HG03159 (cell line): ENCODE measurements at regions not wholly inside any gene's neighbourhood (a gene's known extent, or its start where the extent isn't known, plus 50 kb on each side); places are given as distances from the start of the nearest gene placed in this dataset.

Experiments
- ATAC-seq: cut with Tn5 transposase; IDR thresholded peaks from one replicate; pipeline ENCODE4 v1.9.1; 2021; ENCODE audit warnings: mild to moderate bottlenecking, moderate library complexity; ENCODE audit not compliant: unreplicated experiment

DNA sequence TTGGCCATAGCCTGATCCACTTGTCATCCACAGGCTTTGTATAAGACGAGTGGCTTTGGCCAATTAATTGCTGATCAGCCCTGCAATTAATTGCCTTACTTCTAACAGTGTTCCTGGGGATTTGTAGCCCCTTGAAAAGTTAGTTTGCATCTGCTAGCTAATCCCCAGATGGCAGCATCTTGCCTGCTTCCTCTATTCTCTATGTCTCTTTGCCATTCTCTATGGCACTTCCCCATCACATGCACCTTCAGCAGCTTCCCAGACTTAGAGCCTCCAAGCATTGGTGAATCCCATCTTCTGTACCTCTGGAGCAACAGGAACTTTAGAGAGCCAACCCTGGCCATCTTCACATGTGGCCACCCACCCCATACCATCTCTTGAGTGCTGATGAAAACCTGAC lies 197.0 kb upstream of the DMAC1 start:
- no peak for ATAC-seq

DNA sequence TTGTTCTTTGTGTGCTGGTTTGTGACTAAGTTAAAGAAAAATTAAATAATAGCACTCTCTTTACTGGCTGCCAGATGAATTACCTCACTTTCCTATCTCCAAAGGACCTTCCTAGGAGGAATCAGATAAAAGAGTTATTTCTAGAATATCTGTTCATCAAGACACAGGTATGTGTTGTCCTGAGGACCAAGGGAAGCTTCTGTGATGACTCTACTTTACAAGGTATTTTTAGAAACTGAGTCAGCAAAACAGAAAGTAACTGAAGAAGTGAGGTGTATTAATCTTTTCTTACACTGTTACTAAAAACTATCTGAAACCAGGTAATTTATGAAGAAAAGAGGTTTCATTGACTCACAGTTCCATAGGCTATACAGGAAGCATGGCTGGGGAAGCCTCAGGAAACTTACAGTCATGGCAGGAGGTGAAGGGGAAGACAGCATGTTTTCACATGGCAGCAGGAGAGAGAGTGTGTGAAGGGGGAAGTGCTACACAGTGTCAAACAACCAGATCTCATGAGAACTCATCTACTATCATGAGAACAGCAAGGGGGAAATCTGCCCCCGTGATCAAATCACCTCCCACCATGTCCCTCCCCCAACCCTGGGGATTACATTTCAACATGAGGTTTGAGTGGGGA lies 189.2 kb upstream of the DMAC1 start:
- no peak for ATAC-seq

DNA sequence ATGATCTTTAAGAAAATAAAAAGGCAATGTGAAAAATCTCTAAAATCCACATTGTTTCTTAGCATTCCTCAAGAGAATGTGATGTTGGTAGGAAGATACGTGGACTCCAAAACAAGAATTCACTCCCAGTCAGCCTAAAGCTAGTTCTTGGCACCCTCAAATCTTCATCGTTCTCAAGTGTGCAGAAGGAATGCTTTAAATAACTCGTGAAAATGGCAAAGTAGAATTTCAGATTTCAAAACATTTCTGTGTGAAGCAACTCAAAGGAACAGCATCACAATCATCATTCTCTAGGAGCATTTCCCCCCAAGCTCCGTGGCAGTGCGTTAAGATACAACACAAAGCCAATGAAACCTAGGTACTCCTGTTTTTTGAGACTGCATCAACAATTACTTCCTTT lies 185.1 kb upstream of the DMAC1 start:
- no peak for ATAC-seq

DNA sequence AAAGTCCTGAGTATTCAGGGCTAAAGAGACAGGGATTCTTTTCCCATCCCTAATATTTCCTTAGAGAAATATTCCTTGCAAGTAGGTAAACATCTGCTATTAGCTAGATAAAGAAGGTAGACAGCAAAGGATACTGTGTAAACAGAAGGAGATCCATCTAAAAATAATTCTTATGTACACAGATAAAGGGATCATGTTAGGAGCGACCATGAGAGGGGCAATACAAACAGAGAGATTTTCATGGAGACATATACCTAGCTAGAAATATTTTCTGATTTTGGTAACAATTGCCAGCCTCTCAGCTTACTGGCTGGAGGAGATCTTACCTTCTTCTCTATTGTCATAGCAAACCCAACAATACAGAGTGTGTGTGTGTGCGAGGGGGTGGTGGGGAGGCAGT lies 184.6 kb upstream of the DMAC1 start:
- no peak for ATAC-seq

- no peak for ATAC-seq
Observed at GRCh38 chr9:7983490-7983889, 183.9 kb upstream of the DMAC1 start.

GRCh38 chr9:7982907-7983306 lies 183.3 kb upstream of the DMAC1 start:
- ATAC-seq, result no peak

DNA sequence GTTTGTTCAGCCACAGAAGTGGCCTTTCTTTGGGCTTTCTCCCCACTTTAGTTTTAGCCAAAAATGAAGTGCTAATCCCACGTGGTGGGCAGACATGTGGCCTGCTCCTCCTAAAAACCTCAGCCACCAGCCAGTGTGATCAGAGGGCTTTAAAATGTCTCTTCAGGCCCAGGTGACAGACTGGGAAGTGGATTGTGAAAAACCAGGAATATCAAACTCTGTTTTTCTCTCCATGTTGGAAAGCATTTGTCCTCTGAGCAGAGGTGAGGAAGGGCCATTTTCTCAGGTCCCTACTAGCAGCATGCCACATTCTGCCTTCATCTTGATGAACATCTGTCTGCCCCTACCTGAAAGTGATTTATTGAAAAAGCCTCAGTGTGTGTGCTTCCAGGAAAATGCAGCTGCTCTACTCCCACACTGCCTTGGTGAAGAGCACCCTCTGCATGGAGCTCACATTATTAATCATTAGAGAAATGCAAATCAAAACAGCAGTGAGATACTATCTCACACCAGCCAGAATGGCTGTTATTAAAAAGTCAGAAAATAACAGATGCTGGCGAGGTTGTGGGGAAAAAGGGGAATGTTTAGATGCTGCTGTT lies 181.2 kb upstream of the DMAC1 start:
- no peak for ATAC-seq

DNA sequence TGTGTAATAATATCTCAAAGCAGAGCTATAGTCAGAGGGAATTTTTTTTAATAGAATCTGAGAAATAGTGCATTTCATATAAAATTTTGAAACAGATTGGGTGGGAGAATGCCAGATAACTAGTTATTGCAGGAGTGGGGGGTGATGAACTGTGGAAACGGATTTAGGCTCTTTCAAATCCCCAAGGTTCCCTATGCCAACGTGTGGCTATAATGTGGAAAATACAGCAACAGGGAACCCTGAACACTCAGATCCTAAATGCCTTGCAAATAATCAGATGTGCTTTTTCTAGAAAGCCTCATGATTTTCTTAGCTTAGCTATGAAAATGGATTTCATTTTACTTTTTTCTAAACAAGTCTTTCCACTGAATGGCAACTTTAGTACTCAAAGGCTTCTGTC lies 180.5 kb upstream of the DMAC1 start:
- no peak for ATAC-seq

GRCh38 chr9:7979611-7980010 lies 180.0 kb upstream of the DMAC1 start:
- ATAC-seq, result no peak

GRCh38 chr9:7977586-7977985 lies 178.0 kb upstream of the DMAC1 start:
- no peak for ATAC-seq

DNA sequence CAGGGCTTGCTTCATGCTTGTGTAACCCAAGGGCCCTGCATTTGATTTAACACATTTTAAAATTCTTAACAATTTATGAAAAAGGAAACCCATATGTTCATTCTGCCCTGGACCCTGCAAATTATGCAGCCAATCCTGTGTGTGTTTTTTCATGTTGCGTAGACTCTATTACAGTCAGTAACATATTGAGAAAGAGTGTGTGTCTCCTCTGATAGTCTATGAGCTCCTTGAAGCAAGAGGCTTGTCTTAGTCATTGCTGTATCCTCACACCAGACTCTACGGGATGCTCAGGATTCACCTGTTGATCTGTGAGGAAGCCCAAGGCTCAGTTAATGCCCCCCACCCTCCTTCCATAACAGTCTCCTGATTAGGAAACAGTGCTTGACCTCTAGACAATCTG lies 177.3 kb upstream of the DMAC1 start:
- peak; percentile 4 for ATAC-seq

DNA sequence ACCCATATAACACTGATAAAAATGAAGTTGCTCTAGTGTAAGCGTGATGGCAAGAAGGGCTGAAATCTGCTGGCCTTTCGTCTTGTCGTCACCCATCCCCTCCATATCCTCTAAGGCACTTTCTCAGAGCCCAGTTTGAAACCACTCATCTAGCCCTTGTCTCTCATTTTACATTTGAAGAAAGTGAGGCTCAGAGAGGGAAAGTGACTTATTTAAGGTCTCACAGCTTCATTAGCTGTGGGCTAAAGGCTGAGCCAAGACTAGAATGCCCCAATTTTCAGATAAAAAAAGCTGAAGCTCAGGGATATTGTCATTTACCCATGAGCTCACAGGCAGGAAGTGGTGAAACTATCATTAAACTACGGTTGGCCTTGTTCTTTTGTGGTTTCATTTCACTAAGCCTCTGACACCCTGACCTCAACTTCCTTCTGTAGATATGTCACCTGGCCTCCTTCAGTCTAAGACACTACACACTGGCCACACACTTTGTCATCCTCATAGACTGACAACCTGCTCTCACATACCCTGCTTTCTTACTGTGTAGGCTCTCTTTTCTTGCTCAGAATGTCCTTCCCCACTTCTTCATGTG lies 176.7 kb upstream of the DMAC1 start:
- ATAC-seq, result peak; percentile 98

DNA sequence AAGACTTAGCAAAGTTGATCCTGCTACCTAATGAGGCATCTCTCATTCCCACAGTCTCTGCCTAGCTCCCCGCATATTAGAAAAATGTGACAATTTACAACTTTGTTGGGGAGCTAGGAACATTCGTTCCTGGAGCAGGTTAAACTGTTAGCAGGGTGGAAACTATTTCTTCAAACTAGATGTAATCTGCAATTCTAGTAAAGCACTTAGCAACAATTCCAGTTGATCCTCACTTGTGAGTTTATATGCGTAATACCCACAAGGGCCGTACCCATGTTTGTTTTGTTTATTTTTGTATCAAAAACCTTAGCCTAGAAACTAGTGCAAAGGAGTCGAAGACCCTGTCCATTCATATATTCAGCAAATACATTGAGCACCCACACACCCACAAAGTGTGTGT lies 175.8 kb upstream of the DMAC1 start:
- ATAC-seq, result no peak

DNA sequence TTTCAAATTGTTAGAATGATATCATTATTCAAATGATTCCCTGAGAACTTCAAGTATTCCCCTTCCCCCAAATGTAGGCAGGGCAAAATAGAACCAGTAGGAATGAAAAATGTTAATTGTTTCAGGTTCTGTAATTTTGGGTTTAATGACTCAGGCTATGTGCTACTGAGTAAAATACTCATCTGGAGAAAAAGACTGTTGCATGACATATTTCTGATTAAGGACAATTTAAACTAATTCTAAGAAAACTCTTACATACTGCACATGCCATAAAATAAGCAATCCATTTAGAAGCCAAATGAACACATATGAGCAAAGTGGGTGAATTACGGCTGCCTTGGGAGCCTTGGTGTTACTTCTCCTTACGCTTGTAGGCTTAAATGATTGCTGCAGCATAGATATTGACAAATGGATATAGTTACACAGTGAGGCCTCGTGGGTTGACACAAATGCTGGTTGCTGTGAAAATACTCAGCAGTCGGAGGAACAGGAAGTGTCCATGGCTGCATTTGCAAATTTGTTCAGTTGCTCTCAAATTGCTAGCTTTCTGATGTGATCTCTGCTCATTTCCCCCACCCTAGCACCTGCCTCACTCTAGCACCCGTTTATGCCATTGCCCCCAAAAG lies 174.9 kb upstream of the DMAC1 start:
- peak; percentile 31 for ATAC-seq

DNA sequence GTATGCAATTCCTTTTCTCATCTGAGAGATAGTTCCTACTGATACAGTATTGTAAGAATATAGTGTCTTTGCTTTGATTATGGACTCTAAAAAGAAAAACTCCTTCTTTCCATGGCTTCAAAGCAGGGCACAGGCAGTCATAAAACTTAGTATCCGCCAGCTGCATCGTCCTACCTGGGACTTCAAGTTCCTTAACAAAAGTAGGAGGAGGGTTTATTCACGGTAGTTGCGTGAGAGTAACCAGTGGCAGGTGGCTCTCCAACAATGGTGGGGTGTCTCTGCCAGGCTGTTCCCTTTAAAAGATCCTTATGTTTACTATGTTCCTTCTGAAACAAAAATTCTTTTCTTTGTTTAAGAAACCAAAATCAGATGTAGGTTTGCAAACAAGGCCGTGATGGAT lies 173.5 kb upstream of the DMAC1 start:
- ATAC-seq, result no peak

DNA sequence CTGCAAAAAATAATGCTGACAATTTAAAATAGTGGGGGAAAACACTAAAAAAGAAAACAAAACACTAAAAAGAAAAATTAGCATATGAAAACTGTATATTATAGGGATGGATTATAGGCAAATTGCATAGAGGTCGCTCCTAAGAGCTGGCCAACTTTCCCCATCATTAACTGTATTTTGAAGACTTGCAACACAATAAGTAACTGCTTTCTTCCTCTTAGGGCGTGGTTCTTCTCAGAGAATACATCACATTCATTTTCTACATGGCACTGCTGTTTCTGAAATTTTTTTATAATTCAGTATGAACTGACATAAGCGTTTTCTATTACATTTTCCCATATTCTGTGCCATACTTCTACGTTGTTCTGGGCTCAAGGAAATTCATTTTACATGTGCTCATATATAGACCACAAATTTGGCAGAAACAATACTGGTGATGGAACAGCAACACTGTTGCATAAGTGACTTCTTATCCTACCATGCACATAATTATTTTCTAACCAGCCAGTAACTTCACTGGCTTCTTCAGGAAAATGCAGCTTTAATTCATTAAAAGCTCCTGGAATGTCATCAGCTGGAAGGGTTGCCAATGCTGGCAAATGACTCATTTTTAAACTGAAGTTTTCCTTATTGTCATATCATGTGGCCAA lies 171.2 kb upstream of the DMAC1 start:
- ATAC-seq, result no peak

- ATAC-seq, result no peak
Observed at GRCh38 chr9:7968687-7969086, 169.1 kb upstream of the DMAC1 start.

- ATAC-seq, result no peak
Observed at GRCh38 chr9:7967851-7968250, 168.3 kb upstream of the DMAC1 start.

- no peak for ATAC-seq
Observed at GRCh38 chr9:7967093-7967827, 167.7 kb upstream of the DMAC1 start.

GRCh38 chr9:7965063-7965462 lies 165.5 kb upstream of the DMAC1 start:
- no peak for ATAC-seq

DNA sequence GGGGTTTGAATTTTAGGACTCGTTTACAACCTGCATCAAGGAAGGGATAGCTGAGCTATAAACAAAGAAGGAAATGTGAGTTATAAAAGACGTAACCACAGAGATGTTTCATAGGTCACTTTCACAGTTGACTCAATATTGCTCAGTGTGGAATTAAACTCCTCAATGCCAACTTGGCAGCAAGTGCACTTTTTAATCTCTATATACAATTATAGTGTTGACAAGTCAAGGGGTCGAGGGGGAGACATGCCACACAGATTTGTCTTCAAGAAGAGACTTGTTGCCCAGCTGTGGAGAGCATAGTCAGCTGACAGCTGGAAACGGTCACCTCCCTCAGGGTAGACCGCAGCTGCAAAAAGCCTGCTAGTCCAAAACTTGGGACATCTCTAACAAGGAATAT lies 163.4 kb upstream of the DMAC1 start:
- no peak for ATAC-seq
